GM12878 (cell line): ENCODE measurements at regions not wholly inside any gene's neighbourhood (a gene's known extent, or its start where the extent isn't known, plus 50 kb on each side); places are given as distances from the start of the nearest gene placed in this dataset.

Experiments used
- CTCF ChIP-seq, 3 experiments: IDR thresholded peaks in 2 of 3; conservative IDR thresholded peaks in 1 of 3; 2 replicates each; pipeline ENCODE4 v1.5.1; 2011; ENCODE audit warnings: low read depth in 3 of 3, low read length in 3 of 3, mild to moderate bottlenecking in 3 of 3, control low read depth in 2 of 3, moderate library complexity in 2 of 3, inconsistent platforms in 1 of 3, mixed read lengths in 1 of 3; ENCODE audit not compliant: control insufficient read depth in 2 of 3, insufficient read depth in 1 of 3; ENCODE audit errors: extremely low read depth in 1 of 3
- NFYB ChIP-seq: IDR thresholded peaks from 2 replicates; pipeline ENCODE4 v1.6.1; 2011; ENCODE audit warnings: low read depth, mild to moderate bottlenecking, low read length, improper control_type of control experiment, moderate library complexity; ENCODE audit not compliant: insufficient read depth

- TF ChIP-seq CTCF (IDR thresholded peaks at IDR 0.05 in 2 of 3, conservative IDR thresholded peaks at IDR 0.05 in 1 of 3; ENCODE audit: control insufficient read depth in 2 of 3, extremely low read depth in 1 of 3, insufficient read depth in 1 of 3, low read depth in 3 of 3, low read length in 3 of 3) (no peak), NFYB (no peak)
These were observed 706.1 kb upstream of the HS6ST1 start for GRCh38 chr2:129024796-129025195.
